ENCODE measurements at regions not wholly inside any gene's neighbourhood (a gene's known extent, or its start where the extent isn't known, plus 50 kb on each side); places are given as distances from the start of the nearest gene placed in this dataset.
"Not testable (repeated sequence)": the region's sequence is repeated elsewhere in the genome, so short reads cannot be mapped to it uniquely, and the experiment has no call there.

DNA sequence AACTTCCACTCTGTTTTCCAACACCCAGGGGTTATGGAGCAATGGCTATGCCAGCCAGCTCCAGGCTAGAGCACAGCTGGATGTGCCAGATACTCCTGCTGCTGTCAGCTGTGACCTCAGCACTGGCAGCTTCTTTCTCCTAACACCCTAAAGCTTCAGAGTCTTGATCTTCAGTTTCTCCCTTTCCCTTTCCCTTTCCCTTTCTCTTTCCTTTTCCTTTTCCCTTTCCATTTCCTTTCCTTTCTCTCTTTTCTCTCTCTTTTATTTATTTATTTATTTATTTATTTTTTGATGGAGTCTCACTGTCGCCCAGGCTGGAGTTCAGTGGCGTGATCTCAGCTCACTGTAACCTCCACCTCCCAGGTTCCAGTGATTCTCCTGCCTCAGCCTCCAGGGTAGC is 237.0 kb downstream of the ZNF37A start:
- not testable (repeated sequence) for TF ChIP-seq POLR2A (IDR thresholded peaks at IDR 0.05; ENCODE audit: insufficient read depth in 1 of 2, low read depth in 2 of 2, low read length in 2 of 2); MZF1 (CRISPR knock-in tag; IDR thresholded peaks at IDR 0.05; ENCODE audit: borderline replicate concordance); ESRRA (CRISPR knock-in tag; IDR thresholded peaks at IDR 0.05; ENCODE audit: low read depth); RXRA (CRISPR knock-in tag; IDR thresholded peaks at IDR 0.05)

Measured in HepG2 (cell line).